NB4 (cell line): ENCODE measurements at regions not wholly inside any gene's neighbourhood (a gene's known extent, or its start where the extent isn't known, plus 50 kb on each side); places are given as distances from the start of the nearest gene placed in this dataset.

ENCODE experiments used
- DNase-seq: peaks from one replicate; pipeline ENCODE4 v3.0.0; 2010; ENCODE audit warnings: low read depth
- H3K4me3 ChIP-seq: one replicate; pipeline ENCODE4 v1.5.1; 2011; ENCODE audit warnings: mild to moderate bottlenecking, low read depth, low read length, moderate library complexity
- MYC ChIP-seq: IDR thresholded peaks from 2 replicates; pipeline ENCODE4 v1.6.1; 2011; ENCODE audit warnings: low read depth, low read length
- POLR2A ChIP-seq: IDR thresholded peaks from 2 replicates; pipeline ENCODE4 v1.6.1; 2011; ENCODE audit warnings: mild to moderate bottlenecking; ENCODE audit not compliant: insufficient read length; ENCODE audit errors: extremely low read depth
- TF ChIP-seq, protein P1 (sequence below): IDR thresholded peaks from 2 replicates; pipeline ENCODE4 v1.6.1; 2011; ENCODE audit warnings: low read depth, low read length
- TF ChIP-seq, protein P2 (sequence below): IDR thresholded peaks from one replicate; pipeline ENCODE4 v1.5.1; 2012; ENCODE audit warnings: low read depth, low read length

DNA sequence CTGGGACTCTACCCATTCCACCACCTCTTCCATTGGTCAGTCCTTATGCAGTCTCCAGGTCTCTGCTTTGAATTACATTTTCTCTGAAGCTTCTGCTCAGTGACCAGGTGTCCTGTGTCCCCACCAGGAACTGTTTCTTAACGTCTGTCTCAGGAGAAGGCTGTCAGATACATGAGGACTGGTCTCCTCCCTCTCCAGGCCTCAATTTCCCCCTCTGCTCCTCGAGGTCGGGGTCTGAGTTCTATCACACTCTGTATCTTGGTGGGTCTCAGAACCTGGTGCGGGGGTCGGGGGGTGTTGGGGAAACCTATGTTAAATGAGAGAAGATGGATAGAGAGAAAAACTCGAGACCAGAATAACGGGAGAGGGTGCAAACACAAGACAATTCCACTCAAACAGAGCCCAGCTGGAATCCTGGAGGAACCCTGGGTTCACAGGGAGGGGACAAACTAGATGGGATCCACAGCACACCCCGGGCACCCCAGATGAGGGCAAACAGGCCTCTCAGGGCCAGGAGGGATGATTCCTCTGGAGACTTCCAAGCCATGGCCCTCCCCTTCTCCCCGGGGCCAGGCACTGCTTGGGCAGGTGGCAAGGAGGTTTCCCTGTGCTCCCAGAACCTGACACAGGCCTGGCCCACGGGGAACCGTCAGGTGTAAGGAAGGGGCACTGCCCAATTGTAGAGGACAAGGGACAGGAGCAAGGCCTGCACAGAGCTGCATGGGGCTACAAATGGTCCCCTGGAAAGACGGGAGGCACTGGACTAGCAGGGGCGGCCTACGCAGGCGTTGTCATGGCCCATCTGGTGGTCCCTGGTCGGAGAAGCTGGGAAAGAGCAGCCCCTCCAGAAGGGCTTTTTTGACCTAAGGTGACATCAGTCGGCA lies 313.2 kb upstream of the DIO3 start:
- H3K4me3 ChIP-seq = no peak overlapping the region
- DNase-seq = no peak
- TF ChIP-seq MYC = no peak
- TF ChIP-seq, protein P1, sequence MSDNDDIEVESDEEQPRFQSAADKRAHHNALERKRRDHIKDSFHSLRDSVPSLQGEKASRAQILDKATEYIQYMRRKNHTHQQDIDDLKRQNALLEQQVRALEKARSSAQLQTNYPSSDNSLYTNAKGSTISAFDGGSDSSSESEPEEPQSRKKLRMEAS = no peak
- no peak for TF ChIP-seq POLR2A
- TF ChIP-seq, protein P2, sequence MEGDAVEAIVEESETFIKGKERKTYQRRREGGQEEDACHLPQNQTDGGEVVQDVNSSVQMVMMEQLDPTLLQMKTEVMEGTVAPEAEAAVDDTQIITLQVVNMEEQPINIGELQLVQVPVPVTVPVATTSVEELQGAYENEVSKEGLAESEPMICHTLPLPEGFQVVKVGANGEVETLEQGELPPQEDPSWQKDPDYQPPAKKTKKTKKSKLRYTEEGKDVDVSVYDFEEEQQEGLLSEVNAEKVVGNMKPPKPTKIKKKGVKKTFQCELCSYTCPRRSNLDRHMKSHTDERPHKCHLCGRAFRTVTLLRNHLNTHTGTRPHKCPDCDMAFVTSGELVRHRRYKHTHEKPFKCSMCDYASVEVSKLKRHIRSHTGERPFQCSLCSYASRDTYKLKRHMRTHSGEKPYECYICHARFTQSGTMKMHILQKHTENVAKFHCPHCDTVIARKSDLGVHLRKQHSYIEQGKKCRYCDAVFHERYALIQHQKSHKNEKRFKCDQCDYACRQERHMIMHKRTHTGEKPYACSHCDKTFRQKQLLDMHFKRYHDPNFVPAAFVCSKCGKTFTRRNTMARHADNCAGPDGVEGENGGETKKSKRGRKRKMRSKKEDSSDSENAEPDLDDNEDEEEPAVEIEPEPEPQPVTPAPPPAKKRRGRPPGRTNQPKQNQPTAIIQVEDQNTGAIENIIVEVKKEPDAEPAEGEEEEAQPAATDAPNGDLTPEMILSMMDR = no peak

DNA sequence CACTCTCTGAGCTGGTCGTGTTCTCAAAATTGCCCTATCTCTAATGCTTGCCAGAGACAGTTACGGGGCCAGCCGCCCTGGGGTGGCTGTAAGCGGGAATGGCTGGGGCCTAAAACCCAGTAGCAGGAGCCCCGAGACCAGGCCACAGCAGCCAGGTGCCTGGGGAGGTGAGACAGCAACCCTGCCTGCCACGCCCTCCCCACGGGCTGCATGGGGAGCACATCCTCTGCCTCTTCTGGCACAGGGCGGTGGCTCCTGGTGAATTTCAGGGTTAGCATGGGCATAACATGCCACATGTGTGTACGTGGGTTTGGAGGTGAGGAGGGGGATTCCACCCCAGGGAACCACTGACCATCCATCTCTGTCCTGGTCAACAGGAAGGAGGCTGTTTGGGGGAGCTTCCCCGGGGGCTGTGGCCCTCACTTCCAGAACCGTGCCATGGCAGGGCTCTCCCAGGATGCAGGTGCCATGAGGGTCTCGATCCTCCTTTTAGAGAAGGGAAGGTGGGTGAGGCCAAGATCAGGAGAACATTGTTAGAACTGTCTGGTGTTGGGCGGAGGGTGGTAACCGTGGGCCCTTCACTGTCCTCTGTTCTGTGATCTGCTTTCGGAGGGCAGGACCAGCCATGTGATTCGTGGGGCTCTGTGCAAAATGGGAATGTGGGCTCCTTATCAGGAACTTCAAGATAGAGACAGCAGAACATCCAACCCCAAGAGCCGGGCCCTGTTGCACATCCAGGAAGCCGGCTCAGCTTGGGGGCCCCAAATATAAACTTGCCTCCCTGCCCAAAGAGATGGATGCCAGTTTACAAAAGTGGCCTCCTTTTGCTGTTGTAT lies 312.2 kb upstream of the DIO3 start:
- TF ChIP-seq POLR2A = no peak
- TF ChIP-seq, protein P2 = no peak
- TF ChIP-seq, protein P1 = no peak
- TF ChIP-seq MYC = no peak
- DNase-seq = no peak
- H3K4me3 ChIP-seq = no peak overlapping the region

- no peak for DNase-seq
- TF ChIP-seq, protein P2 = no peak
- no peak for TF ChIP-seq MYC
- TF ChIP-seq, protein P1 = no peak
- TF ChIP-seq POLR2A = no peak
- no peak overlapping the region for H3K4me3 ChIP-seq
Observed at GRCh38 chr14:101249676-101250036, 311.6 kb upstream of the DIO3 start.

DNA sequence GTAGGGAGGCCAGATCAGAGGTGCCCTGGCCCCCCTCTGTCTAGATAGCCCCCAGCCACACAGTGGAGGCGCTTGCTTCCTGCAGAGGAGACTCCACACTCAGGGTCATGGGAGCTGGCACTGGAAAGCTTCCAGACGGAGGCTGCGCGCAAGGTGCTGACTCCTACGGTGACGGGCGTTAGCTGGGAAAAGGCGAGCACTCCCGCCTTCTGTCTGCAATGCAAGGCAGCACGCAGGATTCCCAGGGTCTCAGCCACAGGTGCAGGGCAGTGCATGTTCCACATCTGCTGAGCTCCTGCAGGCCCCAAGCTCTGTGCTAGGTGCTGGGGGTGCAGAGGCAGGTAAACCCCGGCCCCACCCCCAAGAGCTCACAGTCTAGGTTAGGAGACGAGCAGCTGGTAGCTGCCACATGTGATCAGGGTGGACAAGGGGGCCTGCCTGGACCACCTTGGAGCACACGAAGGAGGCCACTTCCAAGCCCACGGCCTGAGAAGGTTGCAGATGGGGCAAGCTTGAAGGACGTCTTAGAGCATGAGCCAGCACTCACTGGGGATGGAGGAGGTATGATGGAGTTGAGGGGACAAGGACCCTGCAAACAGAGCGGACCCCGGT lies 310.9 kb upstream of the DIO3 start:
- DNase-seq = no peak
- TF ChIP-seq POLR2A (no peak), MYC (no peak)
- TF ChIP-seq, protein P2 = no peak
- TF ChIP-seq, protein P1 = no peak
- no peak overlapping the region for H3K4me3 ChIP-seq

DNA sequence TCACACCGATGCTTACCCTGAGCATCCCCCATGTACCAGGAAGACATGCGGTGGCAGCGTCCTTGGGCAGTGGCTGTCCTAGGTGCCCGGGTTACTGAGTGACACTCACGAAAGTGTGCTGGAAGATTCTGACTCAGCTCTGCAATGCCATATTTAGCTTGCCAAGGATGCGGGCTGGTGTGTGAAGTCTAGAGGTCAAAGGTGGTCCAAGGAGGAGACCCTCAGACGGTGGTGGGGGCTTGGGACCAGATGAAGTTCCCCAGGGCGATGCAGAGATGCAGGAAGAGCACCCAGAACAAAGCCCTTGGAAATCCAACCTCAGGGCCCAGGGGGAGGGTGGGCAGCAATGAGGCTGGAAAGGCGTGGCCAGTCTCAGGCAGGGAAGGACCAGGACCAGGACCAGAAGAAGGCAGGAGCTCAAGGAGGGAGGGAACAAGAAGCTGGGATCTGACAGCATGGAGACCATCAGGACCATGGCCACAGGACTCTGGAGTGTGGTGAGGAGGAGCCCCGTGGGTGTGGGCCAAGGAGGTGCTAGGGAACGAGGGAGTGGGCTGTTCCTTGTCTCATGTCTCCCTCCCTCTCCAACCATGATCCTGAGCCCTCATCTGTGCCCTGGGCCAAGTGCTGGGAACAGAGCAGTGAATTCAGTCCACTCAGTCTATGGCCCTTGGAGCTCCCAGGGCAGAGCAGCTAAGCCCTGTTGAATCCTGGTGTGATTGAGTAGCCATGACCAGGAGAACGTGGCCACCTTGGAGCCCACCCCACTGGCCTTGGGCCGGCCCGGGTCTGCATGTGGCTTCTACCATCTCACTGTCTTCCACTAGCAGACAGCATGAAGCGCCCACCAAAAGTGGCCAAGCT lies 310.1 kb upstream of the DIO3 start:
- TF ChIP-seq, protein P2 = no peak
- TF ChIP-seq, protein P1 = no peak
- TF ChIP-seq POLR2A (no peak), MYC (no peak)
- DNase-seq = no peak
- H3K4me3 ChIP-seq = no peak overlapping the region
